ENCODE measurements at regions not wholly inside any gene's neighbourhood (a gene's known extent, or its start where the extent isn't known, plus 50 kb on each side); places are given as distances from the start of the nearest gene placed in this dataset.

- no peak overlapping the region for H3K4me2 ChIP-seq
- no peaks in the 10 kb centered on the region for H3K4me1 Mint-ChIP-seq
- H2AFZ ChIP-seq = no peak overlapping the region
- no peak for DNase-seq (ENCODE audit: low spot score)
- H3K4me3 ChIP-seq = no peak overlapping the region
- H3K27ac Mint-ChIP-seq = no peak overlapping the region
- peaks cover 6% of the 10 kb centered on the region for H3K27me3 Mint-ChIP-seq (ENCODE audit: insufficient read depth, low read depth, poor library complexity)
- no peaks in the 10 kb centered on the region for H3K9me2 ChIP-seq (ENCODE audit: insufficient read depth)
- peaks cover 97% of the 10 kb centered on the region for H3K9me3 Mint-ChIP-seq
- H3K79me2 ChIP-seq (replicated peaks; ENCODE audit: insufficient read depth) = no peaks in the 10 kb centered on the region
- ATAC-seq = no peak
- H3K36me3 Mint-ChIP-seq (ENCODE audit: low read depth) = peaks cover 51% of the 10 kb centered on the region
- H3K4me1 ChIP-seq (ENCODE audit: insufficient read depth) = no peaks in the 10 kb centered on the region
- no peaks in the 10 kb centered on the region; the same call in 1 of the 2 replicates for H3K36me3 ChIP-seq (ENCODE audit: insufficient read depth)
- no peaks in the 10 kb centered on the region for H4K20me1 ChIP-seq (replicated peaks; ENCODE audit: insufficient read depth)
- TF ChIP-seq REST (IDR thresholded peaks at IDR 0.05; ENCODE audit: unreplicated experiment) = no peak
- TF ChIP-seq POLR2AphosphoS5 (IDR thresholded peaks at IDR 0.05; ENCODE audit: low read depth) = no peak
- TF ChIP-seq ETS1 (IDR thresholded peaks at IDR 0.05) = no peak
- TF ChIP-seq CREB1 (CRISPR knock-in tag; IDR thresholded peaks at IDR 0.05; ENCODE audit: low read depth) = no peak
- no peak for TF ChIP-seq EZH2 (IDR thresholded peaks at IDR 0.05; ENCODE audit: low read depth, unreplicated experiment)
- no peak for TF ChIP-seq NANOG (IDR thresholded peaks at IDR 0.05; ENCODE audit: borderline replicate concordance)
- no peak for TF ChIP-seq ZNF114 (CRISPR knock-in tag; IDR thresholded peaks at IDR 0.05)
- no peak for TF ChIP-seq CTCF (conservative IDR thresholded peaks at IDR 0.05; ENCODE audit: low read depth in 2 of 2)
- no peak for TF ChIP-seq ZNF462 (CRISPR knock-in tag; IDR thresholded peaks at IDR 0.05)
- no peak for TF ChIP-seq ZNF331 (CRISPR knock-in tag; IDR thresholded peaks at IDR 0.05; ENCODE audit: low read depth)
- TF ChIP-seq EZH2phosphoT487 (IDR thresholded peaks at IDR 0.05; ENCODE audit: unreplicated experiment) = no peak
- no peak for TF ChIP-seq JUNB (IDR thresholded peaks at IDR 0.05; ENCODE audit: unreplicated experiment)
- TF ChIP-seq STAT1 (IDR thresholded peaks at IDR 0.05; ENCODE audit: unreplicated experiment) = no peak
- no peak overlapping the region for H3K4me3 Mint-ChIP-seq
- no peaks in the 10 kb centered on the region for H3F3A ChIP-seq (replicated peaks; ENCODE audit: low read depth)
- no peak overlapping the region for H3K27ac ChIP-seq (ENCODE audit: low read depth)
- H3K27me3 ChIP-seq (ENCODE audit: insufficient read depth) = no peaks in the 10 kb centered on the region
Observed at GRCh38 chr22:47437636-47438035, 675.2 kb downstream of the TBC1D22A start.

All from GM23338 (cell line).